GM23338 (cell line): ENCODE measurements at regions not wholly inside any gene's neighbourhood (a gene's known extent, or its start where the extent isn't known, plus 50 kb on each side); places are given as distances from the start of the nearest gene placed in this dataset.

Experiments
- ATAC-seq: fragments of 200-7000 bp; cut with Tn5 transposase; 3 replicates; pipeline ENCODE4 v1.9.1; 2020
- DNase-seq: peaks from one replicate; pipeline ENCODE4 v3.0.0-alpha.2; 2015; ENCODE audit warnings: low spot score
- H2AFZ ChIP-seq: fragments of 200-600 bp; sonication (generic); 2 replicates; pipeline ENCODE4 v1.8.0; 2016; ENCODE audit warnings: antibody characterized with exemption, mild to moderate bottlenecking, moderate library complexity
- H3F3A ChIP-seq: fragments of 200-600 bp; sonication (generic); replicated peaks from 2 replicates; pipeline ENCODE4 v1.8.0; 2017; ENCODE audit warnings: antibody characterized with exemption, mixed run types, low read depth
- H3K27ac ChIP-seq: fragments of 200-600 bp; sonication (generic); 2 replicates; pipeline ENCODE4 v1.6.1; 2016; ENCODE audit warnings: low read depth
- H3K27me3 ChIP-seq: fragments of 200-600 bp; sonication (generic); 2 replicates; pipeline ENCODE4 v1.8.0; 2016; ENCODE audit warnings: mild to moderate bottlenecking, mixed run types, moderate library complexity; ENCODE audit not compliant: insufficient read depth
- H3K36me3 ChIP-seq: fragments of 200-600 bp; sonication (generic); 2 replicates; pipeline ENCODE4 v1.8.0; 2016; ENCODE audit warnings: mild to moderate bottlenecking; ENCODE audit not compliant: insufficient read depth
- H3K4me1 ChIP-seq: fragments of 200-600 bp; sonication (generic); 2 replicates; pipeline ENCODE4 v1.8.0; 2016; ENCODE audit warnings: mild to moderate bottlenecking, moderate library complexity; ENCODE audit not compliant: insufficient read depth
- H3K4me2 ChIP-seq: fragments of 200-600 bp; sonication (generic); 2 replicates; pipeline ENCODE4 v1.7.1; 2017; ENCODE audit warnings: mixed run types
- H3K4me3 ChIP-seq: fragments of 200-600 bp; sonication (generic); 2 replicates; pipeline ENCODE4 v1.6.1; 2016; ENCODE audit warnings: mixed run types
- H3K79me2 ChIP-seq: fragments of 200-600 bp; sonication (generic); replicated peaks from 2 replicates; pipeline ENCODE4 v1.8.0; 2017; ENCODE audit warnings: mild to moderate bottlenecking; ENCODE audit not compliant: insufficient read depth
- H3K9me2 ChIP-seq: fragments of 200-600 bp; sonication (generic); 2 replicates; pipeline ENCODE4 v1.8.0; 2017; ENCODE audit not compliant: insufficient read depth
- H4K20me1 ChIP-seq: fragments of 200-600 bp; sonication (generic); replicated peaks from 2 replicates; pipeline ENCODE4 v1.8.0; 2017; ENCODE audit warnings: mild to moderate bottlenecking; ENCODE audit not compliant: insufficient read depth
- H3K27ac Mint-ChIP-seq: 2 replicates; pipeline ENCODE4 v1.8.0; 2020; ENCODE audit warnings: inconsistent platforms, mild to moderate bottlenecking, moderate library complexity, mixed read lengths
- H3K27me3 Mint-ChIP-seq: 3 replicates; pipeline ENCODE4 v1.8.0; 2022; ENCODE audit warnings: low read depth, mild to moderate bottlenecking, moderate library complexity, mixed read lengths, inconsistent platforms; ENCODE audit not compliant: insufficient read depth, poor library complexity
- H3K36me3 Mint-ChIP-seq: 3 replicates; pipeline ENCODE4 v1.8.0; 2021; ENCODE audit warnings: low read depth, mild to moderate bottlenecking, inconsistent platforms, moderate library complexity, mixed read lengths
- H3K4me1 Mint-ChIP-seq: 3 replicates; pipeline ENCODE4 v1.8.0; 2020; ENCODE audit warnings: mild to moderate bottlenecking, inconsistent platforms, mixed read lengths
- H3K4me3 Mint-ChIP-seq: 3 replicates; pipeline ENCODE4 v1.8.0; 2021; ENCODE audit warnings: moderate library complexity, mild to moderate bottlenecking, inconsistent platforms, mixed read lengths
- H3K9me3 Mint-ChIP-seq: 3 replicates; pipeline ENCODE4 v1.8.0; 2020; ENCODE audit warnings: moderate library complexity, mild to moderate bottlenecking, inconsistent platforms, mixed read lengths
- CREB1 ChIP-seq: fragments of 250-450 bp; sonication (Bioruptor Pico); IDR thresholded peaks from 2 replicates; pipeline ENCODE4 v1.5.0; 2020; ENCODE audit warnings: low read depth, mild to moderate bottlenecking, moderate library complexity
- NANOG ChIP-seq: IDR thresholded peaks from 2 replicates; pipeline ENCODE4 v1.6.1; 2016; ENCODE audit warnings: antibody characterized with exemption, borderline replicate concordance
- POLR2AphosphoS5 ChIP-seq: IDR thresholded peaks from 2 replicates; pipeline ENCODE4 v1.6.1; 2016; ENCODE audit warnings: antibody characterized with exemption, low read depth
- ZNF114 ChIP-seq: fragments of 250-450 bp; sonication (Bioruptor Pico); IDR thresholded peaks from 2 replicates; pipeline ENCODE4 v1.5.0; 2020; ENCODE audit warnings: mild to moderate bottlenecking, moderate library complexity
- ZNF331 ChIP-seq: fragments of 250-450 bp; sonication (Bioruptor Pico); IDR thresholded peaks from 2 replicates; pipeline ENCODE4 v1.5.0; 2020; ENCODE audit warnings: low read depth, mild to moderate bottlenecking, moderate library complexity
- TF ChIP-seq, protein P1 (sequence below): fragments of 250-450 bp; sonication (Bioruptor Pico); IDR thresholded peaks from 2 replicates; pipeline ENCODE4 v1.5.0; 2020; ENCODE audit warnings: mild to moderate bottlenecking, moderate library complexity

DNA sequence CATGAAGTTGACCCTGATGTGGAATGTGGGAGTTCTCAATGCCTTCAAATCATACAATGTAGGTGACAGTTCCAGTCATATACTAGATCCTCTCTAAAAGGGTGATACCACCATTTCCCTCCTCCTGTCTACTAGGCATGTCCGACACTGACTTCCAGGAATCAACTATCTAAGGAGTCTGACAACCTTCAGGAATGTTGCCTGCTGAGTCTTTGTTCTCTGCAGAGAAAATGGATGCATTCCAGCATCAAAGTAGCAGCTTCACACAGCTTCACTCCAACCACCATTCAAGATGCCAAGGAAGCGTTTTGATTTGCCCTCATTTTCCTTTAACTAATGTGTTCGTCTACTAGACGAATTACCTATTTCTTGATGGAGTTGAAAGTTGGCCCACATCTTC is 530.2 kb downstream of the EBF1 start:
- Histone ChIP-seq H3K9me2 (peaks cover 19% of the 10 kb centered on the region), H3K27ac (no peak overlapping the region), H3K4me3 (no peak overlapping the region), H3F3A (no peaks in the 10 kb centered on the region), H3K27me3 (no peaks in the 10 kb centered on the region), H2AFZ (no peak overlapping the region), H3K4me2 (no peak overlapping the region), H3K36me3 (no peaks in the 10 kb centered on the region), H3K79me2 (no peaks in the 10 kb centered on the region), H4K20me1 (no peaks in the 10 kb centered on the region), H3K4me1 (no peaks in the 10 kb centered on the region; the same call in 1 of the 2 replicates)
- Mint-ChIP-seq H3K4me1 (peaks cover 6% of the 10 kb centered on the region), H3K4me3 (no peak overlapping the region), H3K27ac (no peak overlapping the region), H3K36me3 (no peaks in the 10 kb centered on the region), H3K27me3 (no peaks in the 10 kb centered on the region), H3K9me3 (no peaks in the 10 kb centered on the region; the same call in none of the 3 replicates)
- DNase-seq: peak; percentile 73
- peak; percentile 82 for ATAC-seq
- TF ChIP-seq ZNF114 (CRISPR knock-in tag): no peak
- TF ChIP-seq, protein P1, sequence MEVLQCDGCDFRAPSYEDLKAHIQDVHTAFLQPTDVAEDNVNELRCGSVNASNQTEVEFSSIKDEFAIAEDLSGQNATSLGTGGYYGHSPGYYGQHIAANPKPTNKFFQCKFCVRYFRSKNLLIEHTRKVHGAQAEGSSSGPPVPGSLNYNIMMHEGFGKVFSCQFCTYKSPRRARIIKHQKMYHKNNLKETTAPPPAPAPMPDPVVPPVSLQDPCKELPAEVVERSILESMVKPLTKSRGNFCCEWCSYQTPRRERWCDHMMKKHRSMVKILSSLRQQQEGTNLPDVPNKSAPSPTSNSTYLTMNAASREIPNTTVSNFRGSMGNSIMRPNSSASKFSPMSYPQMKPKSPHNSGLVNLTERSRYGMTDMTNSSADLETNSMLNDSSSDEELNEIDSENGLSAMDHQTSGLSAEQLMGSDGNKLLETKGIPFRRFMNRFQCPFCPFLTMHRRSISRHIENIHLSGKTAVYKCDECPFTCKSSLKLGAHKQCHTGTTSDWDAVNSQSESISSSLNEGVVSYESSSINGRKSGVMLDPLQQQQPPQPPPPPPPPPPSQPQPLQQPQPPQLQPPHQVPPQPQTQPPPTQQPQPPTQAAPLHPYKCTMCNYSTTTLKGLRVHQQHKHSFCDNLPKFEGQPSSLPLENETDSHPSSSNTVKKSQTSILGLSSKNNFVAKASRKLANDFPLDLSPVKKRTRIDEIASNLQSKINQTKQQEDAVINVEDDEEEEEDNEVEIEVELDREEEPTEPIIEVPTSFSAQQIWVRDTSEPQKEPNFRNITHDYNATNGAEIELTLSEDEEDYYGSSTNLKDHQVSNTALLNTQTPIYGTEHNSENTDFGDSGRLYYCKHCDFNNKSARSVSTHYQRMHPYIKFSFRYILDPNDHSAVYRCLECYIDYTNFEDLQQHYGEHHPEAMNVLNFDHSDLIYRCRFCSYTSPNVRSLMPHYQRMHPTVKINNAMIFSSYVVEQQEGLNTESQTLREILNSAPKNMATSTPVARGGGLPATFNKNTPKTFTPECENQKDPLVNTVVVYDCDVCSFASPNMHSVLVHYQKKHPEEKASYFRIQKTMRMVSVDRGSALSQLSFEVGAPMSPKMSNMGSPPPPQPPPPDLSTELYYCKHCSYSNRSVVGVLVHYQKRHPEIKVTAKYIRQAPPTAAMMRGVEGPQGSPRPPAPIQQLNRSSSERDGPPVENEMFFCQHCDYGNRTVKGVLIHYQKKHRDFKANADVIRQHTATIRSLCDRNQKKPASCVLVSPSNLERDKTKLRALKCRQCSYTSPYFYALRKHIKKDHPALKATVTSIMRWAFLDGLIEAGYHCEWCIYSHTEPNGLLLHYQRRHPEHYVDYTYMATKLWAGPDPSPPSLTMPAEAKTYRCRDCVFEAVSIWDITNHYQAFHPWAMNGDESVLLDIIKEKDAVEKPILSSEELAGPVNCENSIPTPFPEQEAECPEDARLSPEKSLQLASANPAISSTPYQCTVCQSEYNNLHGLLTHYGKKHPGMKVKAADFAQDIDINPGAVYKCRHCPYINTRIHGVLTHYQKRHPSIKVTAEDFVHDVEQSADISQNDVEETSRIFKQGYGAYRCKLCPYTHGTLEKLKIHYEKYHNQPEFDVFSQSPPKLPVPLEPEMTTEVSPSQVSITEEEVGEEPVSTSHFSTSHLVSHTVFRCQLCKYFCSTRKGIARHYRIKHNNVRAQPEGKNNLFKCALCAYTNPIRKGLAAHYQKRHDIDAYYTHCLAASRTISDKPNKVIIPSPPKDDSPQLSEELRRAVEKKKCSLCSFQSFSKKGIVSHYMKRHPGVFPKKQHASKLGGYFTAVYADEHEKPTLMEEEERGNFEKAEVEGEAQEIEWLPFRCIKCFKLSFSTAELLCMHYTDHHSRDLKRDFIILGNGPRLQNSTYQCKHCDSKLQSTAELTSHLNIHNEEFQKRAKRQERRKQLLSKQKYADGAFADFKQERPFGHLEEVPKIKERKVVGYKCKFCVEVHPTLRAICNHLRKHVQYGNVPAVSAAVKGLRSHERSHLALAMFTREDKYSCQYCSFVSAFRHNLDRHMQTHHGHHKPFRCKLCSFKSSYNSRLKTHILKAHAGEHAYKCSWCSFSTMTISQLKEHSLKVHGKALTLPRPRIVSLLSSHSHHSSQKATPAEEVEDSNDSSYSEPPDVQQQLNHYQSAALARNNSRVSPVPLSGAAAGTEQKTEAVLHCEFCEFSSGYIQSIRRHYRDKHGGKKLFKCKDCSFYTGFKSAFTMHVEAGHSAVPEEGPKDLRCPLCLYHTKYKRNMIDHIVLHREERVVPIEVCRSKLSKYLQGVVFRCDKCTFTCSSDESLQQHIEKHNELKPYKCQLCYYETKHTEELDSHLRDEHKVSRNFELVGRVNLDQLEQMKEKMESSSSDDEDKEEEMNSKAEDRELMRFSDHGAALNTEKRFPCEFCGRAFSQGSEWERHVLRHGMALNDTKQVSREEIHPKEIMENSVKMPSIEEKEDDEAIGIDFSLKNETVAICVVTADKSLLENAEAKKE (CRISPR knock-in tag): peak; percentile 82; the same call in 1 of the 2 replicates

DNA sequence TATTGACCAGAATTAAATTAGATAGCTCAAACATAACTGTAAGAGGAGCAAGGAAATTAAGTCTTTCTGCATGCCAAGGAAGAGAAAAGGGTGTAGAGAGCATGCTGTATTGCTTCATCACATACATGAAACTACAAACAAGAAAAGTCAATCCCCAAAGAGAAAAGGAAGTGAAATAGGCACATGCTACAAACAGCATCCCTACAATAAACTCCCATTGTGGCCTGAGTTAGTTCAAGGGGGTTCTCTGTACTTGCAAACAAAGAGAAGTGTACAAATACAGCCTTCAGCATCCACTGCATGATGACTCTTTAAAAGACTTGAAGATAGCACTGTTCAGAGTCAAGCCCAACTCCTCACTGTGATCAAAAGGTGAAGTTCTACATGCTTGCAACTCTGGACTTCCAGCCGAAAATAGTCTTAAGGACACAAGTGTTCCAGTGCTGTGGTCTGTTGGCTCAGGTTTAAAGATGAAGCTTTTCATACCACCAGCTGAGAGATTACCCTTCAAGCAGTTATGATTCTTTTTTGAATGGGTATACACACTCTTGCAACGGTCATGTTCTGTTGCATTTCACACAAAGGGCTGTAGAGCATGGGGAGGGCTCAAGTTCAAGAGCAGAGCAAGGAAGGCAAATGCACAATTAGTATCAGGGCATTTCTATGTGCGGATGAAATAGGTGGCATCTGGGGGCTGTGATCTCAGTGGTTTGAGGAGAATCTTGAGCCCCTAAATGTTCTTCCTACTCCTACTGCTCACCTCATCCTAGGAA is 534.5 kb downstream of the EBF1 start:
- H3K4me1 ChIP-seq: no peaks in the 10 kb centered on the region; the same call in 1 of the 2 replicates
- no peak overlapping the region for H2AFZ ChIP-seq
- no peak overlapping the region for H3K4me3 ChIP-seq
- DNase-seq (no peak), ATAC-seq (no peak)
- Mint-ChIP-seq H3K27ac (no peak overlapping the region), H3K27me3 (peaks cover 4% of the 10 kb centered on the region), H3K4me1 (peaks cover 10% of the 10 kb centered on the region), H3K9me3 (no peaks in the 10 kb centered on the region; the same call in 1 of the 3 replicates), H3K36me3 (no peaks in the 10 kb centered on the region), H3K4me3 (no peak overlapping the region)
- no peak overlapping the region for H3K4me2 ChIP-seq
- H3K27ac ChIP-seq: no peak overlapping the region
- no peaks in the 10 kb centered on the region for H3K27me3 ChIP-seq
- H3F3A ChIP-seq: no peaks in the 10 kb centered on the region
- H4K20me1 ChIP-seq: no peaks in the 10 kb centered on the region
- H3K9me2 ChIP-seq: peaks cover 19% of the 10 kb centered on the region
- H3K36me3 ChIP-seq: no peaks in the 10 kb centered on the region
- no peaks in the 10 kb centered on the region for H3K79me2 ChIP-seq
- TF ChIP-seq CREB1 (CRISPR knock-in tag) (no peak), NANOG (no peak), POLR2AphosphoS5 (no peak), ZNF331 (CRISPR knock-in tag) (no peak)
